K562 (cell line): ENCODE measurements at regions not wholly inside any gene's neighbourhood (a gene's known extent, or its start where the extent isn't known, plus 50 kb on each side); places are given as distances from the start of the nearest gene placed in this dataset.

Experiments used
- ATAC-seq: fragments of 200-7000 bp; cut with Tn5 transposase; 3 replicates; pipeline ENCODE4 v1.9.1; 2020; ENCODE audit warnings: moderate library complexity
- BruUV-seq: library from RNA; stranded (reverse); fragments of 400-500 nt; replicated peaks from 2 replicates; lab custom pipeline; 2021; lab: Mats Ljungman, UMichigan
- CTCF ChIA-PET: fragments of 300-600 bp; formaldehyde crosslinking; extraction: SDS; loops from one replicate; lab custom pipeline; 2021; ENCODE audit warnings: low intra/inter-chr PET ratio; lab: Yijun Ruan, JAX
- POLR2A ChIA-PET: fragments of 300-600, 350-650 bp; sonication (Branson Sonifier 250); formaldehyde crosslinking; extraction: SDS; loops from one replicate; lab custom pipeline; 2021; ENCODE audit warnings: antibody characterized with exemption, inconsistent platforms; lab: Yijun Ruan, JAX
- DNase-seq, 4 experiments: peaks; one replicate each; pipeline versions ENCODE4 v3.0.0 to v3.0.0-alpha.2; 2011 to 2018; ENCODE audit warnings: low spot score in 3 of 4, mixed read lengths in 3 of 4; ENCODE audit errors: extremely low read depth in 1 of 4
- FAIRE-seq: peaks from 2 replicates; lab custom pipeline; 2011; peaks lifted over from hg19 to GRCh38; lab: Jason Lieb, UNC
- H2AFZ ChIP-seq: 2 replicates; pipeline ENCODE4 v1.6.0; 2011; ENCODE audit warnings: low read depth, low read length, control low read depth, inconsistent platforms
- H3K27ac ChIP-seq: fragments of 200-600 bp; 3 replicates; pipeline ENCODE4 v1.8.0; 2011; ENCODE audit warnings: low read depth, mild to moderate bottlenecking, control low read depth, inconsistent platforms, low read length, moderate library complexity, mixed read lengths; ENCODE audit errors: extremely low read depth
- H3K27me3 ChIP-seq, 2 experiments: fragments of 300-600 bp in 1 of 2; 2 replicates in 1 of 2; 3 replicates in 1 of 2; pipeline versions ENCODE4 v1.6.0 to v1.8.0; 2011; ENCODE audit warnings: inconsistent platforms in 2 of 2, low read length in 2 of 2, mild to moderate bottlenecking in 1 of 2, mixed read lengths in 1 of 2, moderate library complexity in 1 of 2; ENCODE audit not compliant: control insufficient read depth in 2 of 2, insufficient read depth in 2 of 2
- H3K36me3 ChIP-seq: fragments of 300-600 bp; 3 replicates; pipeline ENCODE4 v1.8.0; 2011; ENCODE audit warnings: mild to moderate bottlenecking, low read length, inconsistent platforms; ENCODE audit not compliant: control insufficient read depth, insufficient read depth
- H3K4me1 ChIP-seq, 2 experiments: fragments of 200-600 bp in 1 of 2; replicated peaks in 1 of 2; 2 replicates in 1 of 2; 3 replicates in 1 of 2; pipeline versions ENCODE4 v1.5.1 to v1.8.0; 2011; ENCODE audit warnings: inconsistent platforms in 2 of 2, low read length in 2 of 2, mild to moderate bottlenecking in 1 of 2, mixed read lengths in 1 of 2, moderate library complexity in 1 of 2; ENCODE audit not compliant: control insufficient read depth in 2 of 2, insufficient read depth in 2 of 2
- H3K4me2 ChIP-seq: 2 replicates; pipeline ENCODE4 v1.6.1; 2011; ENCODE audit warnings: low read length, control low read depth, inconsistent platforms, mixed read lengths; ENCODE audit not compliant: insufficient read depth
- H3K4me3 ChIP-seq: fragments of 200-600 bp; sonication (generic), shearing (Covaris generic); 2 replicates; pipeline ENCODE4 v1.5.1; 2016; ENCODE audit warnings: control low read depth, inconsistent platforms
- H3K79me2 ChIP-seq: fragments of 200-600 bp; 3 replicates; pipeline ENCODE4 v1.8.0; 2011; ENCODE audit warnings: low read length, inconsistent platforms; ENCODE audit not compliant: control insufficient read depth, insufficient read depth
- H3K9ac ChIP-seq, 2 experiments: 2 replicates each; pipeline versions ENCODE4 v1.6.0 to v1.6.1; 2011; ENCODE audit warnings: low read depth in 2 of 2, low read length in 2 of 2, control low read depth in 1 of 2, inconsistent platforms in 1 of 2, mild to moderate bottlenecking in 1 of 2, mixed read lengths in 1 of 2; ENCODE audit not compliant: insufficient read depth in 1 of 2
- H3K9me1 ChIP-seq: one replicate; pipeline ENCODE4 v1.6.0; 2011; ENCODE audit warnings: inconsistent platforms, mild to moderate bottlenecking, low read length, moderate library complexity; ENCODE audit not compliant: control insufficient read depth, insufficient read depth
- H3K9me3 ChIP-seq: replicated peaks from 2 replicates; pipeline ENCODE4 v1.5.1; 2011; ENCODE audit warnings: low read depth, low read length, inconsistent platforms; ENCODE audit not compliant: control insufficient read depth, insufficient read depth
- H4K20me1 ChIP-seq: replicated peaks from 2 replicates; pipeline ENCODE4 v1.6.1; 2011; ENCODE audit warnings: low read length, inconsistent platforms, mixed read lengths; ENCODE audit not compliant: control insufficient read depth, insufficient read depth
- MIER1 ChIP-seq: fragments of 450-650 bp; IDR thresholded peaks from 2 replicates; pipeline ENCODE4 v1.6.1; 2016; ENCODE audit warnings: antibody characterized with exemption, mild to moderate bottlenecking, low read depth
- ZBED1 ChIP-seq: IDR thresholded peaks from 2 replicates; pipeline ENCODE4 v1.6.1; 2014
- ZNF551 ChIP-seq: fragments of 250-450 bp; sonication (Bioruptor Pico); IDR thresholded peaks from 2 replicates; pipeline ENCODE4 v1.5.0; 2021; ENCODE audit warnings: mild to moderate bottlenecking, moderate library complexity
- WGBS: fragments of 100-300 bp; shearing (Covaris generic); methylation state at CpG from one replicate; pipeline ENCODE4 v1.1.6; 2016; ENCODE audit warnings: low coverage, mixed read lengths; ENCODE audit not compliant: insufficient coverage; ENCODE audit errors: missing lambda C conversion rate; 5-methylcytosine and 5-hydroxymethylcytosine counted together
- in situ Hi-C: fragments of 300-500 bp; cut with MboI; formaldehyde crosslinking; loops from 4 replicates; pipeline ENCODE4 v1.15.0; 2018; ENCODE audit warnings: inconsistent platforms, mixed read lengths
- intact Hi-C: fragments of 100-400 bp; cut with micrococcal nuclease; formaldehyde crosslinking; loops from 2 replicates; pipeline ENCODE4 v1.14.2; 2022
- TF ChIP-seq, protein P1 (sequence below): fragments of 200-800 bp; sonication (Bioruptor generic); IDR thresholded peaks from 2 replicates; pipeline ENCODE4 v1.6.1; 2017; ENCODE audit warnings: missing genetic modification characterization, missing compliant biosample characterization
- TF ChIP-seq, protein P2 (sequence below): sonication (generic); formaldehyde crosslinking; IDR thresholded peaks from 2 replicates; pipeline ENCODE4 v1.8.0; 2022; ENCODE audit warnings: mild to moderate bottlenecking, missing genetic modification reagents, borderline replicate concordance

GRCh38 chr10:36464291-36464690 is 661.1 kb upstream of the ANKRD30A start:
- no peak overlapping the region for H3K4me2 ChIP-seq
- in situ Hi-C loops, result no loop called here
- 0% methylated on average over 1 of the region's 1 CpG for WGBS
- intact Hi-C loops, result no loop called here
- H3K27me3 ChIP-seq, result no peaks in the 10 kb centered on the region
- H2AFZ ChIP-seq, result no peak overlapping the region
- H3K4me3 ChIP-seq, result no peak overlapping the region
- ChIA-PET CTCF (no interaction called here), POLR2A (no interaction called here)
- ATAC-seq, result no peak
- no peaks in the 10 kb centered on the region for H3K36me3 ChIP-seq
- no peaks in the 10 kb centered on the region; the same call in 1 of the 2 replicates for H3K9me3 ChIP-seq
- no peak for DNase-seq
- H3K9ac ChIP-seq, result no peak overlapping the region
- no peaks in the 10 kb centered on the region for H4K20me1 ChIP-seq
- no peaks in the 10 kb centered on the region for H3K79me2 ChIP-seq
- no peak for FAIRE-seq
- no peaks in the 10 kb centered on the region for H3K9me1 ChIP-seq
- no peaks in the 10 kb centered on the region for H3K4me1 ChIP-seq
- no peak overlapping the region for H3K27ac ChIP-seq
- BruUV-seq, result no TSS peak
- TF ChIP-seq ZBED1, result no peak
- TF ChIP-seq ZNF551, result no peak
- no peak for TF ChIP-seq MIER1
- TF ChIP-seq, protein P1, sequence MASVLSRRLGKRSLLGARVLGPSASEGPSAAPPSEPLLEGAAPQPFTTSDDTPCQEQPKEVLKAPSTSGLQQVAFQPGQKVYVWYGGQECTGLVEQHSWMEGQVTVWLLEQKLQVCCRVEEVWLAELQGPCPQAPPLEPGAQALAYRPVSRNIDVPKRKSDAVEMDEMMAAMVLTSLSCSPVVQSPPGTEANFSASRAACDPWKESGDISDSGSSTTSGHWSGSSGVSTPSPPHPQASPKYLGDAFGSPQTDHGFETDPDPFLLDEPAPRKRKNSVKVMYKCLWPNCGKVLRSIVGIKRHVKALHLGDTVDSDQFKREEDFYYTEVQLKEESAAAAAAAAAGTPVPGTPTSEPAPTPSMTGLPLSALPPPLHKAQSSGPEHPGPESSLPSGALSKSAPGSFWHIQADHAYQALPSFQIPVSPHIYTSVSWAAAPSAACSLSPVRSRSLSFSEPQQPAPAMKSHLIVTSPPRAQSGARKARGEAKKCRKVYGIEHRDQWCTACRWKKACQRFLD (CRISPR knock-in tag), result no peak
- TF ChIP-seq, protein P2, sequence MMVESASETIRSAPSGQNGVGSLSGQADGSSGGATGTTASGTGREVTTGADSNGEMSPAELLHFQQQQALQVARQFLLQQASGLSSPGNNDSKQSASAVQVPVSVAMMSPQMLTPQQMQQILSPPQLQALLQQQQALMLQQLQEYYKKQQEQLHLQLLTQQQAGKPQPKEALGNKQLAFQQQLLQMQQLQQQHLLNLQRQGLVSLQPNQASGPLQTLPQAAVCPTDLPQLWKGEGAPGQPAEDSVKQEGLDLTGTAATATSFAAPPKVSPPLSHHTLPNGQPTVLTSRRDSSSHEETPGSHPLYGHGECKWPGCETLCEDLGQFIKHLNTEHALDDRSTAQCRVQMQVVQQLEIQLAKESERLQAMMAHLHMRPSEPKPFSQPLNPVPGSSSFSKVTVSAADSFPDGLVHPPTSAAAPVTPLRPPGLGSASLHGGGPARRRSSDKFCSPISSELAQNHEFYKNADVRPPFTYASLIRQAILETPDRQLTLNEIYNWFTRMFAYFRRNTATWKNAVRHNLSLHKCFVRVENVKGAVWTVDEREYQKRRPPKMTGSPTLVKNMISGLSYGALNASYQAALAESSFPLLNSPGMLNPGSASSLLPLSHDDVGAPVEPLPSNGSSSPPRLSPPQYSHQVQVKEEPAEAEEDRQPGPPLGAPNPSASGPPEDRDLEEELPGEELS (CRISPR knock-in tag), result no peak
